ENCODE measurements at regions not wholly inside any gene's neighbourhood (a gene's known extent, or its start where the extent isn't known, plus 50 kb on each side); places are given as distances from the start of the nearest gene placed in this dataset.

DNA sequence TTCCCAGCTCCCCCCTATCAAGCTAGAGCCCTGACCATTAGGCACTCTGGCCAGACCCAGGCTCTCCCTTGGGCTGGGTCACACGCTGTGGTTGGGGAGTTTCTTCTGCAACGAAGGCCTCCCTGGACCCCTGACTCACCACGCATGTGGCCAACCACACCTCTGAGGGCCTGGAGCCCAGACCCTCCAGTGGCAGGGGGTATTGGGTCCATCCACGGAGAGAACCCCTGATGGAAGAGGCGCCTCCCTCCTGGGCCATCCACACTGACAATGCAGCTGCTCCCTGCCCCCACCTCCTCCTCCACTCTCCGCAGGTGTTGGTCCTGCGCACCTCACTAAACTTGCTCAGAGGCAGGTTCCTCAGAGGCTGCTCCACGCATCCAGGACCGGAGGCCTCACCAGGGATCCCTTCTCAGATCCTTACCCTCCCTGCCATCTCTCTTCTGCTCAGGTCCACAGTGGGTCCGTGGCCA, 125.4 kb downstream of the RNASET2 start:
- TF ChIP-seq EZH2 (IDR thresholded peaks at IDR 0.05; ENCODE audit: insufficient read depth, poor library complexity, severe bottlenecking), result no peak
- TF ChIP-seq EZH2phosphoT487 (IDR thresholded peaks at IDR 0.05; ENCODE audit: insufficient read depth, low read depth), result no peak
